H1 (cell line): ENCODE measurements at regions not wholly inside any gene's neighbourhood (a gene's known extent, or its start where the extent isn't known, plus 50 kb on each side); places are given as distances from the start of the nearest gene placed in this dataset.

ENCODE experiments used
- CTCF ChIA-PET: fragments of 300-600 bp; sonication (Branson Sonifier 250); formaldehyde crosslinking; loops from one replicate; lab custom pipeline; 2021; ENCODE audit not compliant: partially characterized antibody; lab: Charles Lee
- POLR2A ChIA-PET: fragments of 300-600 bp; sonication (Branson Sonifier 250); formaldehyde crosslinking; loops from one replicate; lab custom pipeline; 2021; ENCODE audit warnings: inconsistent platforms; ENCODE audit not compliant: partially characterized antibody; lab: Charles Lee
- DNase-seq, 2 experiments: peaks; one replicate each; pipeline versions ENCODE4 v3.0.0 to v3.0.0-alpha.2; 2010 to 2022; ENCODE audit warnings: low spot score in 2 of 2, low read depth in 1 of 2, mixed read lengths in 1 of 2
- FAIRE-seq: peaks from 2 replicates; lab custom pipeline; 2011; peaks lifted over from hg19 to GRCh38; lab: Jason Lieb, UNC
- H2AFZ ChIP-seq: 2 replicates; pipeline ENCODE4 v1.8.1; 2012; ENCODE audit warnings: low read length, inconsistent platforms
- H2AK5ac ChIP-seq: 2 replicates; pipeline ENCODE4 v1.6.1; 2013; ENCODE audit warnings: low read depth, low read length
- H2BK120ac ChIP-seq: replicated peaks from 2 replicates; pipeline ENCODE3; 2013; ENCODE audit warnings: low read depth, low read length, inconsistent platforms
- H2BK12ac ChIP-seq: 2 replicates; pipeline ENCODE4 v1.6.1; 2013; ENCODE audit warnings: low read depth, low read length
- H2BK15ac ChIP-seq: 2 replicates; pipeline ENCODE4 v1.6.1; 2013; ENCODE audit warnings: low read length
- H2BK20ac ChIP-seq: 2 replicates; pipeline ENCODE4 v1.6.1; 2013; ENCODE audit warnings: low read length
- H2BK5ac ChIP-seq: 2 replicates; pipeline ENCODE4 v1.6.1; 2013; ENCODE audit warnings: low read depth, low read length
- H3K14ac ChIP-seq: 2 replicates; pipeline ENCODE4 v1.6.1; 2013; ENCODE audit warnings: inconsistent platforms; ENCODE audit not compliant: insufficient read length
- H3K18ac ChIP-seq: 2 replicates; pipeline ENCODE4 v1.6.1; 2013; ENCODE audit warnings: low read length; ENCODE audit errors: extremely low read depth
- H3K23ac ChIP-seq: 2 replicates; pipeline ENCODE4 v1.6.1; 2013; ENCODE audit warnings: inconsistent platforms; ENCODE audit not compliant: insufficient read length
- H3K23me2 ChIP-seq: 2 replicates; pipeline ENCODE4 v1.6.1; 2013; ENCODE audit warnings: low read depth, low read length
- H3K27ac ChIP-seq: 2 replicates; pipeline ENCODE4 v1.6.1; 2011; ENCODE audit warnings: low read depth, low read length, inconsistent platforms
- H3K27me3 ChIP-seq, 4 experiments: replicated peaks in 1 of 4; 1 replicate in 1 of 4; 2 replicates in 3 of 4; pipeline versions ENCODE4 v1.6.1 to v1.8.1; 2011 to 2013; ENCODE audit warnings: low read length in 3 of 4, mild to moderate bottlenecking in 3 of 4, inconsistent platforms in 2 of 4, mixed read lengths in 2 of 4, moderate library complexity in 1 of 4; ENCODE audit not compliant: control insufficient read depth in 3 of 4, insufficient read depth in 3 of 4; ENCODE audit errors: extremely low read depth in 1 of 4
- H3K36me3 ChIP-seq, 4 experiments: 2 replicates each; pipeline versions ENCODE4 v1.6.1 to v1.8.1; 2011 to 2013; ENCODE audit warnings: mild to moderate bottlenecking in 4 of 4, low read length in 3 of 4, moderate library complexity in 2 of 4, control low read depth in 1 of 4, inconsistent platforms in 1 of 4; ENCODE audit not compliant: insufficient read depth in 4 of 4, control insufficient read depth in 2 of 4
- H3K4ac ChIP-seq: replicated peaks from 2 replicates; pipeline ENCODE3; 2013; ENCODE audit warnings: low read length, low read depth, mixed read lengths, inconsistent platforms; ENCODE audit not compliant: insufficient read length
- H3K4me1 ChIP-seq, 4 experiments: replicated peaks in 1 of 4; 1 replicate in 1 of 4; 2 replicates in 3 of 4; pipeline versions ENCODE4 v1.6.1 to v1.8.1; 2011 to 2013; ENCODE audit warnings: low read length in 3 of 4, inconsistent platforms in 2 of 4, mixed read lengths in 1 of 4; ENCODE audit not compliant: insufficient read depth in 4 of 4, control insufficient read depth in 3 of 4
- H3K4me2 ChIP-seq, 2 experiments: 2 replicates each; pipeline versions ENCODE4 v1.6.1 to v1.8.1; 2011 to 2013; ENCODE audit warnings: low read depth in 2 of 2, low read length in 2 of 2, control low read depth in 1 of 2, inconsistent platforms in 1 of 2, mild to moderate bottlenecking in 1 of 2; ENCODE audit not compliant: insufficient read depth in 1 of 2
- H3K4me3 ChIP-seq, 4 experiments: fragments of 200-600, 300-600 bp in 1 of 4; sonication (generic), shearing (Covaris generic), sonication (Bioruptor Twin) in 1 of 4; 2 replicates each; pipeline versions ENCODE4 v1.5.1 to v1.8.1; 2011 to 2016; ENCODE audit warnings: low read length in 4 of 4, low read depth in 3 of 4, control low read depth in 2 of 4, inconsistent platforms in 2 of 4, mild to moderate bottlenecking in 2 of 4, mixed read lengths in 1 of 4, moderate library complexity in 1 of 4; ENCODE audit not compliant: insufficient read depth in 2 of 4; ENCODE audit errors: extremely low read depth in 1 of 4
- H3K56ac ChIP-seq: replicated peaks from 2 replicates; pipeline ENCODE3; 2013; ENCODE audit warnings: low read depth, mild to moderate bottlenecking, mixed read lengths, low read length, inconsistent platforms; ENCODE audit not compliant: insufficient read length
- H3K79me1 ChIP-seq: 2 replicates; pipeline ENCODE4 v1.6.1; 2013; ENCODE audit warnings: low read depth, low read length, control low read depth
- H3K79me2 ChIP-seq, 2 experiments: 2 replicates each; pipeline versions ENCODE4 v1.6.1 to v1.8.1; 2012 to 2013; ENCODE audit warnings: low read length in 2 of 2, mild to moderate bottlenecking in 2 of 2, inconsistent platforms in 1 of 2; ENCODE audit not compliant: insufficient read depth in 2 of 2, control insufficient read depth in 1 of 2
- H3K9ac ChIP-seq, 4 experiments: replicated peaks in 1 of 4; 1 replicate in 1 of 4; 2 replicates in 3 of 4; pipeline versions ENCODE4 v1.6.1 to v1.8.1; 2011 to 2013; ENCODE audit warnings: low read depth in 3 of 4, low read length in 3 of 4, control low read depth in 2 of 4, mild to moderate bottlenecking in 2 of 4, moderate library complexity in 2 of 4, inconsistent platforms in 1 of 4; ENCODE audit errors: extremely low read depth in 1 of 4
- H3K9me3 ChIP-seq, 2 experiments: 2 replicates each; pipeline versions ENCODE4 v1.6.1 to v1.8.1; 2012 to 2013; ENCODE audit warnings: mild to moderate bottlenecking in 2 of 2, moderate library complexity in 2 of 2, control low read depth in 1 of 2, inconsistent platforms in 1 of 2, low read depth in 1 of 2, low read length in 1 of 2, mixed read lengths in 1 of 2; ENCODE audit not compliant: insufficient read depth in 2 of 2
- H4K20me1 ChIP-seq, 2 experiments: replicated peaks in 1 of 2; 2 replicates each; pipeline versions ENCODE3 to v1.8.1; 2011 to 2013; ENCODE audit warnings: inconsistent platforms in 2 of 2, low read length in 2 of 2, mild to moderate bottlenecking in 1 of 2; ENCODE audit not compliant: insufficient read depth in 2 of 2, control insufficient read depth in 1 of 2
- H4K5ac ChIP-seq: 2 replicates; pipeline ENCODE4 v1.6.1; 2013; ENCODE audit warnings: low read length, low read depth, mixed read lengths, inconsistent platforms; ENCODE audit not compliant: insufficient read length
- H4K8ac ChIP-seq: 2 replicates; pipeline ENCODE4 v1.8.0; 2013; ENCODE audit warnings: mild to moderate bottlenecking, moderate library complexity, low read length, inconsistent platforms; ENCODE audit not compliant: insufficient read depth; ENCODE audit errors: extremely low read depth
- H4K91ac ChIP-seq: replicated peaks from 2 replicates; pipeline ENCODE3; 2013; ENCODE audit warnings: low read length, mixed read lengths, inconsistent platforms; ENCODE audit not compliant: insufficient read length
- ASH2L ChIP-seq: fragments of 200-600, 300-600 bp; sonication (generic); IDR thresholded peaks from one replicate; pipeline ENCODE4 v1.7.1; 2017; ENCODE audit warnings: low read length
- CBX5 ChIP-seq: fragments of 300-800, 300-1000 bp; sonication (generic); IDR thresholded peaks from 2 replicates; pipeline ENCODE4 v1.7.1; 2016; ENCODE audit warnings: antibody characterized with exemption, low read length, low read depth
- CBX8 ChIP-seq: fragments of 300-800, 300-1000 bp; sonication (generic); IDR thresholded peaks from 2 replicates; pipeline ENCODE4 v1.7.1; 2016; ENCODE audit warnings: low read depth, low read length, borderline replicate concordance
- CEBPB ChIP-seq: IDR thresholded peaks from 2 replicates; pipeline ENCODE4 v1.6.1; 2012; ENCODE audit warnings: low read depth, low read length
- E2F6 ChIP-seq: IDR thresholded peaks from 2 replicates; pipeline ENCODE4 v1.6.1; 2012; ENCODE audit warnings: inconsistent platforms
- GABPA ChIP-seq: IDR thresholded peaks from 2 replicates; pipeline ENCODE4 v1.6.1; 2011; ENCODE audit warnings: mild to moderate bottlenecking, low read length, moderate library complexity, borderline replicate concordance; ENCODE audit not compliant: insufficient read depth
- MAX ChIP-seq: IDR thresholded peaks from 2 replicates; pipeline ENCODE4 v1.6.1; 2012; ENCODE audit warnings: inconsistent platforms
- RAD21 ChIP-seq, 2 experiments: IDR thresholded peaks in 1 of 2; conservative IDR thresholded peaks in 1 of 2; 2 replicates each; pipeline ENCODE4 v1.6.1; 2011; ENCODE audit warnings: low read depth in 2 of 2, low read length in 2 of 2, improper control_type of control experiment in 1 of 2, inconsistent platforms in 1 of 2, mild to moderate bottlenecking in 1 of 2, moderate library complexity in 1 of 2
- RBBP5 ChIP-seq: IDR thresholded peaks from 2 replicates; pipeline ENCODE4 v1.7.1; 2012; ENCODE audit warnings: low read depth, mild to moderate bottlenecking, inconsistent platforms, low read length, moderate library complexity, borderline replicate concordance
- USF2 ChIP-seq: IDR thresholded peaks from 2 replicates; pipeline ENCODE4 v1.6.1; 2011; ENCODE audit warnings: low read length, improper control_type of control experiment
- YY1 ChIP-seq: IDR thresholded peaks from 2 replicates; pipeline ENCODE4 v1.6.1; 2011; ENCODE audit warnings: low read depth, mild to moderate bottlenecking, low read length
- ZNF274 ChIP-seq: IDR thresholded peaks from 2 replicates; pipeline ENCODE4 v1.7.0; 2012; ENCODE audit warnings: low read length, borderline replicate concordance; ENCODE audit errors: extremely low read depth
- WGBS, 2 experiments: shearing (Covaris generic) in 1 of 2; methylation state at CpG; one replicate each; pipeline versions ENCODE4 v1.1.6 to v1.1.7; 2013 to 2015; ENCODE audit warnings: low lambda C conversion rate in 2 of 2, mixed read lengths in 2 of 2, inconsistent platforms in 1 of 2, low coverage in 1 of 2, missing lambda C conversion rate in 1 of 2; ENCODE audit not compliant: insufficient replicate concordance in 2 of 2, insufficient coverage in 1 of 2, insufficient read length in 1 of 2; ENCODE audit errors: extremely low coverage in 1 of 2, missing lambda C conversion rate in 1 of 2; 5-methylcytosine and 5-hydroxymethylcytosine counted together

- Histone ChIP-seq H4K5ac (no peak overlapping the region), H3K4me1 (peaks cover 0 to 9% (median 0%) of the 10 kb centered on the region in 4 experiments; a peak in 1 of 7 replicates), H3K4ac (no peak overlapping the region), H3K9ac (no peak overlapping the region), H3K9me3 (no peaks in the 10 kb centered on the region), H2AFZ (no peak overlapping the region), H3K14ac (no peak overlapping the region), H4K20me1 (no peaks in the 10 kb centered on the region), H2BK5ac (no peak overlapping the region), H2BK15ac (no peak overlapping the region), H3K4me2 (no peak overlapping the region), H2AK5ac (no peak overlapping the region), H4K91ac (no peak overlapping the region), H3K4me3 (no peak overlapping the region), H2BK12ac (no peak overlapping the region), H3K23me2 (no peaks in the 10 kb centered on the region), H3K79me2 (no peaks in the 10 kb centered on the region), H2BK120ac (no peak overlapping the region), H3K27ac (no peak overlapping the region), H3K27me3 (no peaks in the 10 kb centered on the region; a peak in 2 of 7 replicates), H3K56ac (no peak overlapping the region), H3K79me1 (no peaks in the 10 kb centered on the region), H3K23ac (no peak overlapping the region), H3K18ac (no peak overlapping the region), H2BK20ac (0 out of 2 replicates have a peak overlapping the region, but pooled peaks have one; percentile 21), H3K36me3 (no peaks in the 10 kb centered on the region), H4K8ac (0 out of 2 replicates have a peak overlapping the region, but pooled peaks have one; percentile 39)
- DNase-seq (no peak), FAIRE-seq (no peak)
- ChIA-PET POLR2A (interaction anchor here (0.6 to 1.0 kb wide), 2 partner anchors 9 to 68 kb away, joined by 3 read pairs; no protein-coding TSS in a partner anchor), CTCF (interaction anchor here (0.6 to 1.3 kb wide), 6 partner anchors 12 to 625 kb away, joined by 3 to 5 read pairs (median 4); no protein-coding TSS in a partner anchor)
- WGBS, 2 experiments = 95% methylated on average over 19 of the region's 26 CpGs; no CpG with 5 or more reads in 1 of the 2 experiments
- TF ChIP-seq CBX8 (no peak), MAX (no peak), GABPA (no peak), CBX5 (no peak), YY1 (no peak), USF2 (no peak), ZNF274 (no peak), RAD21 (IDR thresholded peaks at IDR 0.05 in 1 of 2, conservative IDR thresholded peaks at IDR 0.05 in 1 of 2; ENCODE audit: low read depth in 2 of 2, low read length in 2 of 2) (no peak), ASH2L (no peak), CEBPB (no peak), E2F6 (no peak), RBBP5 (no peak)
Observed at GRCh38 chr20:56873836-56874235, 244.7 kb downstream of the TFAP2C start.
